Posterior cingulate gyrus (tissue), 11 donors: ENCODE measurements at regions not wholly inside any gene's neighbourhood (a gene's known extent, or its start where the extent isn't known, plus 50 kb on each side); places are given as distances from the start of the nearest gene placed in this dataset.
A peak's percentile ranks its signal among the peaks of the same experiment; 100 is the strongest.
"Not testable (repeated sequence)": the region's sequence is repeated elsewhere in the genome, so short reads cannot be mapped to it uniquely, and the experiment has no call there.

Experiments
- DNase-seq, 10 donors: peaks; one replicate each; pipeline versions ENCODE4 v3.0.0 to v3.0.0-alpha.2; 2020 to 2021; ENCODE audit warnings: mixed read lengths in 3 of 10
- intact Hi-C: fragments of 100-400 bp; cut with DNase I; formaldehyde crosslinking; loops from one replicate; pipeline ENCODE4 v1.15.1; 2023

GRCh38 chr7:155375337-155376277 is 77.9 kb downstream of the INSIG1 start:
- intact Hi-C loops, result no loop called here
- peak in 2 of 10 donors; percentile 24 to 76 for DNase-seq

DNA sequence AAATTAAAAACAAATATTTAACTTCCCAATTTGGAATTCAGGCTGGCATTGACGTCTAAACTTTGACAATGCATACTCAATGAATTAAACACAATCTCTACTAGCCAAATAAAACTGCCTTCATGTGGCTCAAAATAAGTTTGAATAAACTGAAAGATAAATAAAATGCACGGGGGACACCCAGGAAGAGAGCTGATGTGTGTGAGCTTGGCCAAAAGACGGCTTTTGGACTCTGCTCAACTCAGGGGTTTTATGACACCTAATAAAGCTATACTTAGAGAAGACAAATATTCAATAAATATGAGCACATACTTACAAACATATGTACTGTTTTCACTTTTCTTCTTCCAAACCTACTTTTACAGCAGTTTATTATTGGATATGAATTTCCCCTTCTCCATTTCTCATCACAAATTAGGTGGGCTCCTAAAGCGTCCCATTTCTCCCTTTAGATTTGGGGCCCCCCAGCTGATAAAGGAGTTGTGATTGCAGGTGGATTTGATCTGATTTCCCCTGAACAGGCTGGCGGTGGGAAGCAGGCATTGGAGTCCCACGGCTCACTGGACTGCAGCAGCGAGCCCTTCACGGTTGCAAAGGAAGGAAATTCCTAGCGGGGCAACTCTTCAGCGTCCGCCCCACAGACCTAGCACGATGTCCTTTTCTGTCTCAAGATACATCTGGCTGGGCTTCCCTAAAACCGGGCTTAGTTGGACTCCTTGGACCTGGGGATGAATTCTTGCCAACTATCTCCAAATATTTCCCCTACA is 79.6 kb downstream of the INSIG1 start:
- intact Hi-C loops, result no loop called here
- DNase-seq, result peak in 3 of 10 donors; percentile 9 to 52 (median 14)

DNA sequence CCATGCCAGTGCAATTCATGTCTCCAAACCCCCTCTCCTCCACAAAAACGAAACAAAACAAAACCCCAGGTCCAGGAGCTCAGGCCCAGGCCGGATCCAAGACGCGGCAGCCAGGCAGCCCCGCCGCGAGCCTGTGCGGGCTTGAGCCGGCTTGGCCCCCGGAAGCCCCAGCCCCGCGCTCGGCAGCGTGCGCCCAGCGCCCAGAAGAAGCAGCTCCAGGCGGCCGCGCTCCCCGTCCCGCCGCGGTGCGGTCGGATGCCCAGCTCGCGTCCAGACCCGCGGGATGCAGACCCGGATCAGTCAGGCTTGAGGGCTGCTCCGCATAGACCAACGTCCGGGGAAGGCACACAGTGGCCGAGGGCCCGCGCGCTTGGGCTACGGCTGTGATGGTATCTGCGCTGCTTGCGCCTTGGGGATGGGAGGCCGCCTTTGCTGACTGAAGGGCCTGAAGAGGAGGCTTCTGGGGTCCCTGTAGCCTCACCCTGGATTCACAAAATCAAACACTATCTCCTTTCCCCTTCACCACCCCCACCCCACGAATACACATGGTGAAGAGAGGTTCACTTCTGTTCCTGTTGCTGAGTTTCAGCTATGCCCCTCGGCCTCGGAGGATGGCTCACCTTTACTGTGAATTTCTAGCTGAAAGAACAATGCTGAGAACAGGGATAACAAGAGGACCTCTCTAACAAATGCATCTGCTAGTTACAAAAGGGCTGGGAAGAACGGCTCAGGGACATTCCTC is 79.9 kb upstream of the EN2 start:
- peak in 3 of 10 donors; percentile 35 to 74 (median 62) for DNase-seq
- intact Hi-C loops, result no loop called here

- DNase-seq, result peak in 1 of 10 donors; percentile 3
- intact Hi-C loops, result no loop called here
These were observed 79.4 kb upstream of the EN2 start for GRCh38 chr7:155378580-155378934.

DNA sequence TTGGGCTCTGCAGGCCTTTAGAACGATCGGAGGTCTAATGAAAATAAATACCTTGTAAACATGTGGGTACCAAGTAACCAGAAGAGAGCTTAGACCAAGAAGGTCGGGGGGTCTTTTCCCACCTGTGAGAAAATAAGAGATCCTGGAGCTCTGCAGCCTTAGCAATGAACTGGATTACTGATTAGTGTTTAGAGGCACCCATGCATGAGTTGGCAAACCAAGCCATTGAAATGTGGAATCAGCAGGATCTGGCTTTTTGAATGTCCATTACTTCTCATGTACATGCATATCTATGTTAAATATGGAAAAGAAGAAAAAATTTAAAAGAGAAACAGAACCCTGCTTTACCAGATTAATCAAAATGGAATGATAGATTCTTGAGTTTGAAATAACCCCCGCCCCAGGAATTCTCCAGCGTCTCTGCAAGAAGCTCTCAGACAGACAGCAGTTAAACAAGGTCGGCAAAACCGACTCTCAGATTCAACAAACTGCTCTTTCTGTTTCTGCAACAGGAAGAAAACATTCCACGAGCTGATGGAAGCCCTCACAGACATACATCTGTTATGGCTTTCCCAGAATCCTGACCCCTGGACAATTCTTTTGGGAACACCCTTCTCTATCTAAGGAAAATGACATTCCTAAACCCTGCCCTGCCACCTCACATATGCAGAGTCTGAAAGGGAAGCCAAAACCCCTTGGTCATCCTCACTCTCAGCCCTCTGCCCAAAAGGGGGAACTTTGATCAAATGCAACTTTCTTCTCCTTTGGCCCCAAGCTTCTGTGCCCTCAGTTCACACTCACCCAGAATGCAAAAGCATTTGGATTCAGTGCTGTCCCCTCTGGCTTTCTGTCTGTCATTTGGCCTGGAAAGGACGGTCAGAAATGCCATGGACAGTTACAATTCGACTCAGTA is 78.7 kb upstream of the EN2 start:
- peak in 2 of 10 donors; percentile 23 to 26 for DNase-seq
- intact Hi-C loops, result no loop called here

- intact Hi-C loops, result no loop called here
- DNase-seq, result peak in 7 of 10 donors; percentile 39 to 86 (median 57)
These were observed 77.6 kb upstream of the EN2 start for GRCh38 chr7:155380221-155380861.

DNA sequence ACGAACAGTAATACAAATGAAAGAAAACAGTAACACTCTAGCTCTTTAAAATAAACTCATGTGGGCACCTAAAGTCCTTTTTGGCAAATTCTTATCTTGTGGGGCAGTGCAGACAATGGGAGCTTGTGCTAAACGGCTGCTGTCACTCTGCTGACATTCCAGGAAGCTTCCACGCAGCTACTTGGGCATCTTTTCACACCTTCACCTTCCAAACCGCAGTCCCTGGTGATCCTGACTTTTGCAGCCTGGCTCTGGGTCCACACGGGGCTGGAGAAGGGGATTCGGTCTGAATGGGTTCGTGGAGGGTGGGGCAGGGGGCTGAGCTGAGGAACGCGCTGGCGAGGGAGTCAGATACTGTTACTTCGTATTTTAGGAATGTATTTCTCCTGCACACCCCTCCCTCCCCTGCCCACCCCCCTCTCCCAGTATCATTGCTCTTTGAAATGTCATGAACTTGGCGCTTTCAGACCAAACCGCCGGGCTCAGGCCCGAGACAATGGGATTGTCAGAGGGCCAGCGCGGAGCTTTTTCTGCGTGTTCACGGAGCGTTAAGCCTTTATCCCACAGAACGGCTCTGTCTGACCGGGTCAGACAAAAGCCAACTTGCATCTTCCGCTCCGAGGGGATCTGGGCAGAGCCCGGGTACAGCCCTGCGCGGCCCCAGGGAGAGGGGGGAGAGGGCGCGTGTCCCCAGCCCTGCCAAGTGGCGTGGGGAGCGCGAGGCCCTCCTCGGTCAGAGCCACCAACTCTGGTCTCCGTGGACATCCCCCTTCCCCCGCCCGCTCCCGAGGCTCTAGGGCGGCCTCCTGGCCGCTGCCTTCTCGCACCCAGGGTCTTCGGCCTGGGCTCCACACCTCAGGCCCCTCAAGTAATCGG is 76.7 kb upstream of the EN2 start:
- peak in 4 of 10 donors; percentile 50 to 75 (median 62) for DNase-seq
- intact Hi-C loops, result no loop called here

- intact Hi-C loops, result no loop called here
- DNase-seq, result peak in 4 of 10 donors; percentile 42 to 77 (median 73)
These were observed 75.8 kb upstream of the EN2 start for GRCh38 chr7:155381852-155382801.

GRCh38 chr7:155382802-155383171 is 75.1 kb upstream of the EN2 start:
- intact Hi-C loops, result no loop called here
- peak in 3 of 10 donors; percentile 12 to 62 (median 13) for DNase-seq

DNA sequence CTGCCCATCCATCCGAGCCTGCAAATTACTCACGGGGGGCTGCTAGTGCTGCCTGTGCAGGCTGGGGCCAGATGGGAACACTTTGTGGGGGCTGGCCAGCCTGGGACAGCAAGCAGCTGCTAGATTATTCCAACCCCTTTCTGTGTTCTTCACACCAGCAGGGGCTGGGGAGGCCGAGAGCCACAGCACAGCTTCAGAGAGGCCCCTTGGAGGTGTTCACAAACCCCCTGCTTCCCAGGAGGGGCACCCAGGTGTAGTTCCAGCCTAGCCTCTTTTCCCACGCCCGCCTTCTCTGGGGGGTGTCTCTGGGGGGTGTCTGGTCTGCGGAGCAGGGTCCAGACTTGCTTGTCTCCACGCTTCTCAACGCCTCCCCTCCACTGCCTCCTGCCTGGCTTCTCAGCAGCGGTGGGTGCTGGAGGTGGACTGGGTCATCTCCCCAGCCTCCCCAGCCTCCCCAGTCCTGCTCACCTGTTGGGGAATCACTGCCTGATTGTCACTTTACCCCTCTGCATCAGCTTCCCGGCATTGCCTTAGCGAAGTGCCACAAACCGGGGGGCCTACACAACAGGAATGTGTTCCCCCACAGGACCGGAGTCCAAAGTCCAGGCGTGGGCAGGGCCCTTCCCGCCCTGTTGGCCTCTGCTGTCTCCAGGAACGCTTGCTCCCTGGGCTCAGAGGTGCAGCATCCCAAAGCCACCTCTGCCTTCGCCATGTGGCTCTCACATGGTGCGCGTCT is 74.0 kb upstream of the EN2 start:
- peak in 3 of 10 donors; percentile 62 to 76 (median 62) for DNase-seq
- intact Hi-C loops, result no loop called here

GRCh38 chr7:155384751-155385150 is 73.2 kb upstream of the EN2 start:
- intact Hi-C loops, result no loop called here

GRCh38 chr7:155385182-155385581 is 72.7 kb upstream of the EN2 start:
- DNase-seq, result peak in 3 of 10 donors; percentile 28 to 47 (median 35)
- intact Hi-C loops, result not testable (repeated sequence)

More at GRCh38 chr7:155384751-155385150, 73.2 kb upstream of the EN2 start:
- DNase-seq, result peak in 3 of 10 donors; percentile 35 to 66 (median 63)

- intact Hi-C loops, result no loop called here
- DNase-seq, result peak in 3 of 10 donors; percentile 29 to 45 (median 33)
These were observed 71.3 kb upstream of the EN2 start for GRCh38 chr7:155386608-155387007.

DNA sequence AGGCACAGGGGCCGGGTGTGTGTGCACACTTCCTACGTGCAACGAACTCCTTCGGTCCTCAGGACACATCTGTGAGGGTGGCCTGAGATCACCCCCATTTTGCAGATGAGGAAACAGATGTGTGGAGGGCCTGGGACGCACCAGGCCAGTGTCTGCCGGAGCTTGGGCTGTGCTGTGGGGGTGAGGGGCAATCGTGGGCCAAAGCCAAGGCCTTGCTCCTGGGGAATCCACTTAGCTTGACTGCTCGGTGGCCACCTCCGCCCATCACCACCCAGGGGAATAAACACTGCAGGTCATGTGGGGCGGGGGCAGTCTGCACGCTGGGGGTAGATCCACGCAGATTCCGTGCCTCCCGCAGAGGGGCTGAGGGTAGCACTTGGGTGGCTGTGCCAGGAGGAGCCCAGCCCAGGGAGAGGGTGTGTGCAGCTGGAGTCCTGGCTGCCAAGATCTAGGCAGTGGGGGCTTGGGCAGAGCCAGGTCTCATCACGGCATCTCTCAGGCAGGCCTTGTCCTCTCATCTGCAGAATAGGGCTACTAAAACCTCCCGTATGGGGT is 70.8 kb upstream of the EN2 start:
- intact Hi-C loops, result no loop called here
- peak in 3 of 10 donors; percentile 28 to 81 (median 64) for DNase-seq

DNA sequence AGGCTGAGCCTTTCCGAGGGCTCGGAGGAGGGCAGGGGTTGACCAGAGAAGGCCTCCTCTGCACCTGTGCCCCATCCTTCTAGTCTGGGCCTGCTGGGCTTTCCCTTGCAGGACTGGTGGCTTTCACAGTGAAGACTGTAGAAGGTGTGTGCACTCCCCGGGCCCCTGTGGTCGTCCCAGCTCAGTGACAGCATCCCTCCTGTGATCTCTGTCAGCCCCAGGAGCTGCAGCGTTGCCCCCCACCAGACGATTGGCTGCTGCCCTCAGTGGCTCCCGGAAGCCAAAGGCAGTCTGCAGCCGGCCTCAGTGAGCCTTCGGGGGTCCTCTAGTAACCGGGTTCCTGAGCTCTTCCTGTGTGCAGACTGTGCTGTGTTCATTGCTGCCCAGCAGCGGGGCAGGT is 69.4 kb upstream of the EN2 start:
- peak in 3 of 10 donors; percentile 48 to 61 (median 54) for DNase-seq
- intact Hi-C loops, result no loop called here

DNA sequence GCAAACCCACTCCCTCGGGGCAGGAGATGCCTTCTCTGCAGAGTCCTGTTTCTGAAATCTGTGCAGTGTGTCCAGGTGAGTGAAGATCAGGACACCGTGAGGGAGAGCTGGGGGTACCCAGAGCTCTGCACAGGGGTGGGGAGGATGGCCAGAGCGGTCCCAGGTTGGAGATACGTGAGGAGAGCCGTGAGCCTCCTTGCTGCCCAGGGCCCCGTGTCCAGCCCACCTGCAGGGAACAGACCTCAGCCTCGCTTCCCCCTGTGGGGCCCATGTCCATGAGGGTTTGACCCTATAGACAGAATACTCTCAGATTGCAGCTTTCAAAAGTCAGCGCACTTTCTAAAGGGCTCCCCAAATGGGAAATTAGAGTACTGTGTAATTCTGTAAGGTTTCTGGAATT is 66.5 kb upstream of the EN2 start:
- intact Hi-C loops, result no loop called here
- peak in 3 of 10 donors; percentile 53 to 79 (median 55) for DNase-seq
